ENCODE measurements at regions not wholly inside any gene's neighbourhood (a gene's known extent, or its start where the extent isn't known, plus 50 kb on each side); places are given as distances from the start of the nearest gene placed in this dataset.

GRCh38 chr1:29584776-29585175 lies 348.5 kb downstream of the PTPRU start:
- TF ChIP-seq POLR2A (IDR thresholded peaks at IDR 0.05; ENCODE audit: low read depth, low read length) (no peak), TAF1 (IDR thresholded peaks at IDR 0.05; ENCODE audit: borderline replicate concordance, low read depth, low read length) (no peak), POLR2AphosphoS5 (IDR thresholded peaks at IDR 0.05; ENCODE audit: low read depth, low read length) (no peak)
- no peak for FAIRE-seq
- no peak for DNase-seq (ENCODE audit: insufficient read length)

GRCh38 chr1:29584362-29584761 lies 348.0 kb downstream of the PTPRU start:
- TF ChIP-seq POLR2AphosphoS5 (IDR thresholded peaks at IDR 0.05; ENCODE audit: low read depth, low read length) (no peak), POLR2A (IDR thresholded peaks at IDR 0.05; ENCODE audit: low read depth, low read length) (no peak), TAF1 (IDR thresholded peaks at IDR 0.05; ENCODE audit: borderline replicate concordance, low read depth, low read length) (no peak)
- no peak for DNase-seq (ENCODE audit: insufficient read length)
- FAIRE-seq = no peak

GRCh38 chr1:29583727-29584126 lies 347.4 kb downstream of the PTPRU start:
- TF ChIP-seq POLR2AphosphoS5 (IDR thresholded peaks at IDR 0.05; ENCODE audit: low read depth, low read length) = no peak
- TF ChIP-seq POLR2A (IDR thresholded peaks at IDR 0.05; ENCODE audit: low read depth, low read length) = no peak
- TF ChIP-seq TAF1 (IDR thresholded peaks at IDR 0.05; ENCODE audit: borderline replicate concordance, low read depth, low read length) = no peak
- FAIRE-seq (no peak), DNase-seq (ENCODE audit: insufficient read length) (no peak)

- no peak for DNase-seq (ENCODE audit: insufficient read length)
- TF ChIP-seq POLR2A (IDR thresholded peaks at IDR 0.05; ENCODE audit: low read depth, low read length) (no peak), TAF1 (IDR thresholded peaks at IDR 0.05; ENCODE audit: borderline replicate concordance, low read depth, low read length) (no peak), POLR2AphosphoS5 (IDR thresholded peaks at IDR 0.05; ENCODE audit: low read depth, low read length) (no peak)
- no peak for FAIRE-seq
Observed at GRCh38 chr1:29581256-29581655, 344.9 kb downstream of the PTPRU start.

- no peak for FAIRE-seq
- no peak for TF ChIP-seq TAF1 (IDR thresholded peaks at IDR 0.05; ENCODE audit: borderline replicate concordance, low read depth, low read length)
- TF ChIP-seq POLR2AphosphoS5 (IDR thresholded peaks at IDR 0.05; ENCODE audit: low read depth, low read length) = no peak
- TF ChIP-seq POLR2A (IDR thresholded peaks at IDR 0.05; ENCODE audit: low read depth, low read length) = no peak
- no peak for DNase-seq (ENCODE audit: insufficient read length)
Observed at GRCh38 chr1:29579821-29580425, 343.6 kb downstream of the PTPRU start.

- DNase-seq (ENCODE audit: insufficient read length) = no peak
- FAIRE-seq = no peak
- TF ChIP-seq POLR2A (IDR thresholded peaks at IDR 0.05; ENCODE audit: low read depth, low read length) (no peak), POLR2AphosphoS5 (IDR thresholded peaks at IDR 0.05; ENCODE audit: low read depth, low read length) (no peak), TAF1 (IDR thresholded peaks at IDR 0.05; ENCODE audit: borderline replicate concordance, low read depth, low read length) (no peak)
Observed at GRCh38 chr1:29577512-29577911, 341.2 kb downstream of the PTPRU start.

GRCh38 chr1:29576510-29576909 lies 340.2 kb downstream of the PTPRU start:
- no peak for DNase-seq (ENCODE audit: insufficient read length)
- no peak for TF ChIP-seq POLR2AphosphoS5 (IDR thresholded peaks at IDR 0.05; ENCODE audit: low read depth, low read length)
- no peak for TF ChIP-seq POLR2A (IDR thresholded peaks at IDR 0.05; ENCODE audit: low read depth, low read length)
- no peak for TF ChIP-seq TAF1 (IDR thresholded peaks at IDR 0.05; ENCODE audit: borderline replicate concordance, low read depth, low read length)
- FAIRE-seq = no peak

GRCh38 chr1:29575826-29576225 lies 339.5 kb downstream of the PTPRU start:
- no peak for DNase-seq (ENCODE audit: insufficient read length)
- no peak for FAIRE-seq
- TF ChIP-seq TAF1 (IDR thresholded peaks at IDR 0.05; ENCODE audit: borderline replicate concordance, low read depth, low read length) (no peak), POLR2AphosphoS5 (IDR thresholded peaks at IDR 0.05; ENCODE audit: low read depth, low read length) (no peak), POLR2A (IDR thresholded peaks at IDR 0.05; ENCODE audit: low read depth, low read length) (no peak)

GRCh38 chr1:29575277-29575676 lies 339.0 kb downstream of the PTPRU start:
- DNase-seq (ENCODE audit: insufficient read length) (no peak), FAIRE-seq (no peak)
- no peak for TF ChIP-seq POLR2AphosphoS5 (IDR thresholded peaks at IDR 0.05; ENCODE audit: low read depth, low read length)

GRCh38 chr1:29574871-29575270 lies 338.5 kb downstream of the PTPRU start:
- TF ChIP-seq POLR2A (IDR thresholded peaks at IDR 0.05; ENCODE audit: low read depth, low read length) (no peak), TAF1 (IDR thresholded peaks at IDR 0.05; ENCODE audit: borderline replicate concordance, low read depth, low read length) (no peak), POLR2AphosphoS5 (IDR thresholded peaks at IDR 0.05; ENCODE audit: low read depth, low read length) (no peak)
- FAIRE-seq (no peak), DNase-seq (ENCODE audit: insufficient read length) (no peak)

GRCh38 chr1:29569971-29570634 lies 333.8 kb downstream of the PTPRU start:
- no peak for DNase-seq (ENCODE audit: insufficient read length)
- no peak for TF ChIP-seq TAF1 (IDR thresholded peaks at IDR 0.05; ENCODE audit: borderline replicate concordance, low read depth, low read length)
- no peak for TF ChIP-seq POLR2AphosphoS5 (IDR thresholded peaks at IDR 0.05; ENCODE audit: low read depth, low read length)
- TF ChIP-seq POLR2A (IDR thresholded peaks at IDR 0.05; ENCODE audit: low read depth, low read length) = no peak
- FAIRE-seq = peak; percentile 14

- DNase-seq (ENCODE audit: insufficient read length) = no peak
- no peak for FAIRE-seq
- TF ChIP-seq POLR2AphosphoS5 (IDR thresholded peaks at IDR 0.05; ENCODE audit: low read depth, low read length) = no peak
Observed at GRCh38 chr1:29567257-29567656, 330.9 kb downstream of the PTPRU start.
